OCI-LY7 (cell line): ENCODE measurements at regions not wholly inside any gene's neighbourhood (a gene's known extent, or its start where the extent isn't known, plus 50 kb on each side); places are given as distances from the start of the nearest gene placed in this dataset.

Experiments used
- BruUV-seq: library from RNA; stranded (reverse); fragments of 400-500 nt; replicated peaks from 2 replicates; lab custom pipeline; 2021; lab: Mats Ljungman, UMichigan
- CTCF ChIA-PET: fragments of 300-600 bp; sonication (Branson Sonifier 250); formaldehyde crosslinking; loops from one replicate; lab custom pipeline; 2022; ENCODE audit warnings: antibody characterized with exemption; ENCODE audit not compliant: unreplicated experiment; lab: Charles Lee
- POLR2A ChIA-PET: fragments of 300-600 bp; sonication (Branson Sonifier 250); formaldehyde crosslinking; loops from one replicate; lab custom pipeline; 2022; ENCODE audit warnings: antibody characterized with exemption; lab: Charles Lee
- DNase-seq: peaks from one replicate; pipeline ENCODE4 v3.0.0-alpha.2; 2015; ENCODE audit warnings: low spot score
- H2AFZ ChIP-seq: fragments of 200-600 bp; sonication (generic), shearing (Covaris generic); 2 replicates; pipeline ENCODE4 v1.6.1; 2014; ENCODE audit warnings: mild to moderate bottlenecking, antibody characterized with exemption, low read length, moderate library complexity
- H3K27ac ChIP-seq: fragments of 200-600 bp; sonication (generic); 2 replicates; pipeline ENCODE4 v1.5.1; 2014; ENCODE audit warnings: mixed run types, low read depth, mild to moderate bottlenecking, moderate library complexity, low read length, inconsistent platforms; ENCODE audit not compliant: poor library complexity, severe bottlenecking
- H3K36me3 ChIP-seq: fragments of 200-600 bp; sonication (generic); 2 replicates; pipeline ENCODE4 v1.6.1; 2014; ENCODE audit warnings: mild to moderate bottlenecking, antibody characterized with exemption, low read length, moderate library complexity, mixed read lengths; ENCODE audit not compliant: insufficient read depth
- H3K4me1 ChIP-seq: fragments of 200-600 bp; sonication (generic); 2 replicates; pipeline ENCODE4 v1.5.1; 2014; ENCODE audit warnings: mild to moderate bottlenecking, low read length; ENCODE audit not compliant: insufficient read depth, poor library complexity, severe bottlenecking
- H3K4me2 ChIP-seq: fragments of 200-600 bp; sonication (generic); 2 replicates; pipeline ENCODE4 v1.6.1; 2014; ENCODE audit warnings: mild to moderate bottlenecking, low read length
- H3K4me3 ChIP-seq: fragments of 200-600 bp; sonication (generic); 2 replicates; pipeline ENCODE4 v1.5.1; 2014; ENCODE audit warnings: mild to moderate bottlenecking, low read depth, low read length; ENCODE audit not compliant: poor library complexity, severe bottlenecking
- H3K79me2 ChIP-seq: fragments of 200-600 bp; sonication (generic); 2 replicates; pipeline ENCODE4 v1.6.1; 2016; ENCODE audit warnings: low read depth, mild to moderate bottlenecking, low read length, moderate library complexity, mixed read lengths; ENCODE audit not compliant: insufficient read depth
- H3K9me2 ChIP-seq: fragments of 200-600 bp; sonication (generic); 2 replicates; pipeline ENCODE4 v1.6.1; 2016; ENCODE audit warnings: mild to moderate bottlenecking, low read length, mixed read lengths; ENCODE audit not compliant: insufficient read depth
- H3K9me3 ChIP-seq: fragments of 200-600 bp; sonication (generic); 2 replicates; pipeline ENCODE4 v1.6.1; 2014; ENCODE audit warnings: mild to moderate bottlenecking, mixed run types, low read length, mixed read lengths
- H4K20me1 ChIP-seq: fragments of 200-600 bp; sonication (generic); 2 replicates; pipeline ENCODE4 v1.6.1; 2014; ENCODE audit warnings: mild to moderate bottlenecking, antibody characterized with exemption, low read length, moderate library complexity, mixed read lengths; ENCODE audit not compliant: insufficient read depth
- CTCF ChIP-seq: fragments of 200-600 bp; sonication (generic); conservative IDR thresholded peaks from 2 replicates; pipeline ENCODE4 v1.5.1; 2014; ENCODE audit warnings: mild to moderate bottlenecking, antibody characterized with exemption, low read length, moderate library complexity, mixed read lengths
- EZH2phosphoT487 ChIP-seq: fragments of 200-600 bp; sonication (generic); IDR thresholded peaks from 2 replicates; pipeline ENCODE4 v1.6.1; 2018; ENCODE audit warnings: low read depth, borderline replicate concordance, mild to moderate bottlenecking, mixed run types, antibody characterized with exemption, low read length, moderate library complexity, mixed read lengths
- intact Hi-C: fragments of 100-400 bp; cut with micrococcal nuclease; formaldehyde crosslinking; loops from one replicate; pipeline ENCODE4 v1.10.0; 2022; ENCODE audit not compliant: unreplicated experiment

GRCh38 chr2:54058449-54058848, 57.0 kb upstream of the ACYP2 start:
- ChIA-PET CTCF (no interaction called here), POLR2A (no interaction called here)
- DNase-seq = no peak
- Histone ChIP-seq H2AFZ (no peak overlapping the region), H3K9me2 (no peaks in the 10 kb centered on the region), H3K4me3 (no peak overlapping the region), H3K4me2 (no peak overlapping the region), H3K79me2 (no peaks in the 10 kb centered on the region), H4K20me1 (no peaks in the 10 kb centered on the region), H3K9me3 (peaks cover 39% of the 10 kb centered on the region; the same call in 1 of the 2 replicates), H3K27ac (no peak overlapping the region), H3K4me1 (peaks cover 11% of the 10 kb centered on the region), H3K36me3 (peaks cover 5% of the 10 kb centered on the region; the same call in 1 of the 2 replicates)
- no peak for TF ChIP-seq EZH2phosphoT487
- TF ChIP-seq CTCF = no peak
- intact Hi-C loops = no loop called here
- BruUV-seq = no TSS peak

GRCh38 chr2:54054774-54055173, 60.6 kb upstream of the ACYP2 start:
- Histone ChIP-seq H3K4me1 (peaks cover 20% of the 10 kb centered on the region), H3K79me2 (no peaks in the 10 kb centered on the region), H3K9me2 (no peaks in the 10 kb centered on the region), H3K9me3 (peaks cover 48% of the 10 kb centered on the region; the same call in 1 of the 2 replicates), H3K4me3 (no peak overlapping the region), H3K36me3 (peaks cover 11% of the 10 kb centered on the region; the same call in 1 of the 2 replicates), H2AFZ (no peak overlapping the region), H3K4me2 (no peak overlapping the region), H3K27ac (no peak overlapping the region), H4K20me1 (no peaks in the 10 kb centered on the region)
- no TSS peak for BruUV-seq
- ChIA-PET POLR2A (interaction anchor here (0.6 to 3.1 kb wide), 4 partner anchors 12 to 60 kb away, joined by 3 to 13 read pairs (median 4); no protein-coding TSS in a partner anchor), CTCF (no interaction called here)
- DNase-seq = no peak
- intact Hi-C loops = no loop called here
- TF ChIP-seq CTCF (no peak), EZH2phosphoT487 (no peak)

GRCh38 chr2:54054271-54054670, 61.1 kb upstream of the ACYP2 start:
- Histone ChIP-seq H3K4me3 (no peak overlapping the region), H3K27ac (peak overlapping the region; percentile 36), H3K9me2 (no peaks in the 10 kb centered on the region), H3K4me1 (peaks cover 20% of the 10 kb centered on the region), H3K4me2 (peak overlapping the region; percentile 1; the same call in 1 of the 2 replicates), H2AFZ (peak overlapping the region; percentile 14; the same call in 1 of the 2 replicates), H3K9me3 (peaks cover 48% of the 10 kb centered on the region; the same call in 1 of the 2 replicates), H4K20me1 (no peaks in the 10 kb centered on the region), H3K36me3 (peaks cover 11% of the 10 kb centered on the region; the same call in 1 of the 2 replicates), H3K79me2 (no peaks in the 10 kb centered on the region)
- no TSS peak for BruUV-seq
- intact Hi-C loops = no loop called here
- POLR2A ChIA-PET = interaction anchor here (0.9 to 3.1 kb wide), 4 partner anchors 12 to 53 kb away, joined by 3 to 13 read pairs (median 6); no protein-coding TSS in a partner anchor
- DNase-seq = no peak
- CTCF ChIA-PET = interaction anchor here (0.7 kb wide), 1 partner anchor 277 kb away, joined by 3 read pairs; no protein-coding TSS in a partner anchor
- TF ChIP-seq CTCF = no peak
- no peak for TF ChIP-seq EZH2phosphoT487
